Tibial nerve (tissue), 4 donors: ENCODE measurements at regions not wholly inside any gene's neighbourhood (a gene's known extent, or its start where the extent isn't known, plus 50 kb on each side); places are given as distances from the start of the nearest gene placed in this dataset.

Source experiments
- EP300 ChIP-seq, 2 donors: sonication (generic); formaldehyde crosslinking; IDR thresholded peaks; one replicate each; pipeline ENCODE4 v1.6.1; 2017; ENCODE audit warnings: antibody characterized with exemption in 2 of 2, mild to moderate bottlenecking in 1 of 2
- TF ChIP-seq, protein P1 (sequence below), 5 experiments: fragments of 200-600 bp in 3 of 5; fragments of 450-650 bp in 2 of 5; sonication (generic) in 3 of 5; IDR thresholded peaks; one replicate each; pipeline ENCODE4 v1.5.1; 2016 to 2019; ENCODE audit warnings: antibody characterized with exemption in 5 of 5, mild to moderate bottlenecking in 3 of 5, moderate library complexity in 2 of 5

GRCh38 chr16:47995354-47995753 is 160.4 kb downstream of the ABCC12 start:
- TF ChIP-seq EP300 (IDR thresholded peaks at IDR 0.05) = no peak
- TF ChIP-seq, protein P1, sequence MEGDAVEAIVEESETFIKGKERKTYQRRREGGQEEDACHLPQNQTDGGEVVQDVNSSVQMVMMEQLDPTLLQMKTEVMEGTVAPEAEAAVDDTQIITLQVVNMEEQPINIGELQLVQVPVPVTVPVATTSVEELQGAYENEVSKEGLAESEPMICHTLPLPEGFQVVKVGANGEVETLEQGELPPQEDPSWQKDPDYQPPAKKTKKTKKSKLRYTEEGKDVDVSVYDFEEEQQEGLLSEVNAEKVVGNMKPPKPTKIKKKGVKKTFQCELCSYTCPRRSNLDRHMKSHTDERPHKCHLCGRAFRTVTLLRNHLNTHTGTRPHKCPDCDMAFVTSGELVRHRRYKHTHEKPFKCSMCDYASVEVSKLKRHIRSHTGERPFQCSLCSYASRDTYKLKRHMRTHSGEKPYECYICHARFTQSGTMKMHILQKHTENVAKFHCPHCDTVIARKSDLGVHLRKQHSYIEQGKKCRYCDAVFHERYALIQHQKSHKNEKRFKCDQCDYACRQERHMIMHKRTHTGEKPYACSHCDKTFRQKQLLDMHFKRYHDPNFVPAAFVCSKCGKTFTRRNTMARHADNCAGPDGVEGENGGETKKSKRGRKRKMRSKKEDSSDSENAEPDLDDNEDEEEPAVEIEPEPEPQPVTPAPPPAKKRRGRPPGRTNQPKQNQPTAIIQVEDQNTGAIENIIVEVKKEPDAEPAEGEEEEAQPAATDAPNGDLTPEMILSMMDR (IDR thresholded peaks at IDR 0.05) = no peak
